Trophoblast cell (in vitro differentiated cells and primary cell): ENCODE measurements at regions not wholly inside any gene's neighbourhood (a gene's known extent, or its start where the extent isn't known, plus 50 kb on each side); places are given as distances from the start of the nearest gene placed in this dataset.

Experiments used
- DNase-seq, 2 donors: peaks; one replicate each; pipeline ENCODE4 v3.0.0-alpha.2; 2016
- H2AFZ ChIP-seq: 2 replicates; pipeline ENCODE4 v1.6.1; 2013; ENCODE audit warnings: low read length, moderate library complexity, mild to moderate bottlenecking; ENCODE audit not compliant: insufficient read depth, poor library complexity
- H2AK5ac ChIP-seq: 2 replicates; pipeline ENCODE4 v1.6.1; 2013; ENCODE audit warnings: mild to moderate bottlenecking, low read length
- H2BK120ac ChIP-seq: 2 replicates; pipeline ENCODE4 v1.6.1; 2013; ENCODE audit warnings: low read length, mild to moderate bottlenecking, moderate library complexity; ENCODE audit not compliant: insufficient read depth, poor library complexity
- H2BK12ac ChIP-seq: 2 replicates; pipeline ENCODE4 v1.6.1; 2013; ENCODE audit warnings: mild to moderate bottlenecking, low read length, moderate library complexity
- H2BK5ac ChIP-seq: 2 replicates; pipeline ENCODE4 v1.6.1; 2013; ENCODE audit warnings: low read length, low read depth, moderate library complexity, mild to moderate bottlenecking; ENCODE audit not compliant: poor library complexity
- H3K14ac ChIP-seq: 2 replicates; pipeline ENCODE4 v1.6.1; 2013; ENCODE audit warnings: mild to moderate bottlenecking, low read length
- H3K18ac ChIP-seq: 2 replicates; pipeline ENCODE4 v1.6.1; 2013; ENCODE audit warnings: mild to moderate bottlenecking, low read length
- H3K23ac ChIP-seq: 2 replicates; pipeline ENCODE4 v1.6.1; 2013; ENCODE audit warnings: low read length
- H3K27ac ChIP-seq: 2 replicates; pipeline ENCODE4 v1.5.1; 2013; ENCODE audit warnings: low read depth, mild to moderate bottlenecking, inconsistent platforms, low read length, moderate library complexity
- H3K27me3 ChIP-seq: 2 replicates; pipeline ENCODE4 v1.6.1; 2013; ENCODE audit warnings: inconsistent platforms, mild to moderate bottlenecking, low read length, moderate library complexity; ENCODE audit not compliant: insufficient read depth
- H3K36me3 ChIP-seq, 2 experiments: 1 replicate in 1 of 2; 2 replicates in 1 of 2; pipeline ENCODE4 v1.6.1; 2013; ENCODE audit warnings: low read length in 2 of 2, mild to moderate bottlenecking in 2 of 2, moderate library complexity in 1 of 2; ENCODE audit not compliant: insufficient read depth in 2 of 2, control insufficient read depth in 1 of 2
- H3K4ac ChIP-seq: 2 replicates; pipeline ENCODE4 v1.6.1; 2013; ENCODE audit warnings: low read depth, mild to moderate bottlenecking, low read length, moderate library complexity
- H3K4me1 ChIP-seq, 2 experiments: 1 replicate in 1 of 2; 2 replicates in 1 of 2; pipeline ENCODE4 v1.6.1; 2013; ENCODE audit warnings: low read length in 2 of 2, mild to moderate bottlenecking in 2 of 2, moderate library complexity in 1 of 2; ENCODE audit not compliant: insufficient read depth in 2 of 2, control insufficient read depth in 1 of 2
- H3K4me2 ChIP-seq: 2 replicates; pipeline ENCODE4 v1.6.1; 2013; ENCODE audit warnings: inconsistent platforms, mild to moderate bottlenecking, low read length, moderate library complexity
- H3K4me3 ChIP-seq: 2 replicates; pipeline ENCODE4 v1.5.1; 2013; ENCODE audit warnings: mild to moderate bottlenecking, low read depth, low read length, inconsistent platforms
- H3K79me1 ChIP-seq: one replicate; pipeline ENCODE4 v1.6.1; 2013; ENCODE audit warnings: low read length
- H3K79me2 ChIP-seq: 2 replicates; pipeline ENCODE4 v1.6.1; 2013; ENCODE audit warnings: low read length, mild to moderate bottlenecking; ENCODE audit not compliant: control insufficient read depth, insufficient read depth, poor library complexity
- H3K9ac ChIP-seq: 2 replicates; pipeline ENCODE4 v1.6.1; 2013; ENCODE audit warnings: mild to moderate bottlenecking, low read length
- H3K9me3 ChIP-seq: 2 replicates; pipeline ENCODE4 v1.6.1; 2013; ENCODE audit warnings: low read depth, mild to moderate bottlenecking, control low read depth, inconsistent platforms, low read length; ENCODE audit not compliant: insufficient read depth
- H4K12ac ChIP-seq: 2 replicates; pipeline ENCODE4 v1.6.1; 2013; ENCODE audit warnings: low read depth, mild to moderate bottlenecking, low read length, moderate library complexity
- H4K8ac ChIP-seq: 2 replicates; pipeline ENCODE4 v1.6.1; 2013; ENCODE audit warnings: low read depth, mild to moderate bottlenecking, low read length, moderate library complexity
- H4K91ac ChIP-seq: one replicate; pipeline ENCODE4 v1.6.1; 2013; ENCODE audit warnings: low read depth, mild to moderate bottlenecking, low read length, moderate library complexity
- WGBS: extraction: QIAGEN DNeasy Blood & Tissue Kit; methylation state at CpG from one replicate; pipeline ENCODE4 v1.1.7; 2013; ENCODE audit warnings: missing lambda C conversion rate; ENCODE audit not compliant: insufficient read length, insufficient coverage; ENCODE audit errors: extremely low coverage; 5-methylcytosine and 5-hydroxymethylcytosine counted together

- Histone ChIP-seq H3K79me2 (no peaks in the 10 kb centered on the region), H2BK5ac (no peak overlapping the region), H3K27ac (no peak overlapping the region), H3K4me2 (no peak overlapping the region), H2AFZ (no peak overlapping the region), H3K4me3 (no peak overlapping the region), H3K27me3 (no peaks in the 10 kb centered on the region), H3K9ac (no peak overlapping the region), H3K18ac (no peak overlapping the region), H3K4me1 (peaks cover 0 to 3% of the 10 kb centered on the region in 2 experiments), H2BK120ac (no peak overlapping the region), H3K9me3 (no peaks in the 10 kb centered on the region), H4K12ac (no peak overlapping the region), H2AK5ac (no peak overlapping the region), H4K8ac (no peak overlapping the region), H3K14ac (no peak overlapping the region), H3K4ac (no peak overlapping the region), H3K36me3 (no peaks in the 10 kb centered on the region), H4K91ac (no peak overlapping the region), H3K79me1 (no peaks in the 10 kb centered on the region), H2BK12ac (no peak overlapping the region), H3K23ac (no peak overlapping the region)
- WGBS = no CpG with 5 or more reads among the region's 4 CpGs
- no peak for DNase-seq
These were observed 115.2 kb upstream of the KIF2B start for GRCh38 chr17:53707566-53707965.

GRCh38 chr17:53696286-53696685 is 126.4 kb upstream of the KIF2B start:
- no CpG with 5 or more reads among the region's 5 CpGs for WGBS

GRCh38 chr17:53687324-53687723 is 135.4 kb upstream of the KIF2B start:
- no peak overlapping the region for H3K14ac ChIP-seq
- H3K18ac ChIP-seq = no peak overlapping the region
- no peak overlapping the region for H2BK12ac ChIP-seq
- H3K79me1 ChIP-seq = no peaks in the 10 kb centered on the region
- H3K36me3 ChIP-seq = no peaks in the 10 kb centered on the region
- no peak for DNase-seq
- no peak overlapping the region for H2AFZ ChIP-seq
- WGBS = no CpG with 5 or more reads among the region's 3 CpGs
- no peak overlapping the region for H2BK120ac ChIP-seq
- no peak overlapping the region for H3K9ac ChIP-seq
- H3K79me2 ChIP-seq = no peaks in the 10 kb centered on the region
- H3K9me3 ChIP-seq = no peaks in the 10 kb centered on the region
- H2AK5ac ChIP-seq = no peak overlapping the region
- H4K12ac ChIP-seq = no peak overlapping the region
- no peak overlapping the region for H3K23ac ChIP-seq
- no peak overlapping the region for H3K27ac ChIP-seq
- no peak overlapping the region for H4K8ac ChIP-seq
- H3K4ac ChIP-seq = no peak overlapping the region
- H2BK5ac ChIP-seq = no peak overlapping the region
- H3K4me1 ChIP-seq = no peaks in the 10 kb centered on the region
- no peaks in the 10 kb centered on the region for H3K27me3 ChIP-seq
- H3K4me3 ChIP-seq = no peak overlapping the region
- H3K4me2 ChIP-seq = no peak overlapping the region
- no peak overlapping the region for H4K91ac ChIP-seq

More at GRCh38 chr17:53696286-53696685, 126.4 kb upstream of the KIF2B start:
- H4K91ac ChIP-seq = no peak overlapping the region
- H3K4me3 ChIP-seq = no peak overlapping the region
- no peaks in the 10 kb centered on the region for H3K36me3 ChIP-seq
- H3K4me1 ChIP-seq = no peaks in the 10 kb centered on the region
- H3K9ac ChIP-seq = no peak overlapping the region
- H2AFZ ChIP-seq = no peak overlapping the region
- H2BK120ac ChIP-seq = no peak overlapping the region
- H3K23ac ChIP-seq = no peak overlapping the region
- no peaks in the 10 kb centered on the region for H3K79me2 ChIP-seq
- H2BK5ac ChIP-seq = no peak overlapping the region
- H3K4ac ChIP-seq = no peak overlapping the region
- no peak overlapping the region for H4K12ac ChIP-seq
- H2BK12ac ChIP-seq = no peak overlapping the region
- H3K27me3 ChIP-seq = no peaks in the 10 kb centered on the region
- no peak overlapping the region for H4K8ac ChIP-seq
- no peak overlapping the region for H3K18ac ChIP-seq
- DNase-seq = no peak
- no peaks in the 10 kb centered on the region for H3K79me1 ChIP-seq
- H3K9me3 ChIP-seq = no peaks in the 10 kb centered on the region
- no peak overlapping the region for H2AK5ac ChIP-seq
- H3K4me2 ChIP-seq = no peak overlapping the region
- H3K14ac ChIP-seq = no peak overlapping the region
- no peak overlapping the region for H3K27ac ChIP-seq

- no peak overlapping the region for H4K91ac ChIP-seq
- H2AK5ac ChIP-seq = no peak overlapping the region
- no peak overlapping the region for H3K4me3 ChIP-seq
- no peak overlapping the region for H3K27ac ChIP-seq
- no peak overlapping the region for H2BK120ac ChIP-seq
- no peak overlapping the region for H2BK12ac ChIP-seq
- H3K9ac ChIP-seq = no peak overlapping the region
- no peak overlapping the region for H3K23ac ChIP-seq
- no peak overlapping the region for H4K12ac ChIP-seq
- no peak overlapping the region for H2AFZ ChIP-seq
- H4K8ac ChIP-seq = no peak overlapping the region
- no peaks in the 10 kb centered on the region for H3K79me2 ChIP-seq
- no peaks in the 10 kb centered on the region for H3K9me3 ChIP-seq
- H2BK5ac ChIP-seq = no peak overlapping the region
- DNase-seq = no peak
- no peaks in the 10 kb centered on the region for H3K4me1 ChIP-seq
- H3K18ac ChIP-seq = no peak overlapping the region
- no peak overlapping the region for H3K4ac ChIP-seq
- H3K27me3 ChIP-seq = no peaks in the 10 kb centered on the region
- H3K79me1 ChIP-seq = no peaks in the 10 kb centered on the region
- no peak overlapping the region for H3K14ac ChIP-seq
- WGBS = no CpG with 5 or more reads among the region's 1 CpG
- H3K4me2 ChIP-seq = no peak overlapping the region
- no peaks in the 10 kb centered on the region for H3K36me3 ChIP-seq
These were observed 142.0 kb upstream of the KIF2B start for GRCh38 chr17:53680745-53681144.
